Stimulated activated CD8-positive, alpha-beta memory T cell treated with anti-CD3 and anti-CD28 coated beads, Interleukin-15, amount 100 ng/mL, for 4 hours (primary cell): ENCODE measurements at regions not wholly inside any gene's neighbourhood (a gene's known extent, or its start where the extent isn't known, plus 50 kb on each side); places are given as distances from the start of the nearest gene placed in this dataset.
"Not testable (repeated sequence)": the region's sequence is repeated elsewhere in the genome, so short reads cannot be mapped to it uniquely, and the experiment has no call there.

ENCODE experiments used
- DNase-seq, 2 donors: peaks; one replicate each; pipeline ENCODE4 v3.0.0-alpha.2; 2020; ENCODE audit warnings: low read depth in 2 of 2

GRCh38 chr12:114616081-114616480, 67.9 kb downstream of the TBX3 start:
- no peak for DNase-seq

- no peak for DNase-seq
These were observed 69.9 kb downstream of the TBX3 start for GRCh38 chr12:114614040-114614439.

- no peak for DNase-seq
These were observed 71.9 kb downstream of the TBX3 start for GRCh38 chr12:114612062-114612461.

- no peak for DNase-seq
These were observed 72.6 kb downstream of the TBX3 start for GRCh38 chr12:114611145-114612018.

DNA sequence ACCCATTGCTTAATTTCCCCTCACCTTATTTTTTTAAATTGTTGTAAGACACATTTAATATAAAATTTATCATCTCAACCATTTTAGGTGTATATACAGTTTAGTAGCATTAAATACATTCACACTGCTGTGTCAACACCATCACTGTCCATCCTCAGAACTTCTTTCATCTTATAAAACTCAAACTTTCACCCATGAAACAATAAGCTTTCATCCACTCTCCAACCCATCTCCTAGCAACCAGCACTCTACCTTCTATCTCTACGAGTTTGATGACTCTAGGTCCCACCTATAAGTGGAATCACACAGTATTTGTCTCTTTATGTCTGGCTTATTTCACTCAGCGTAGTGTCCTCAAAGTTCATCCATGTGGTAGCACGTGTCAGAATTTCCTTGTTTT, 75.5 kb downstream of the TBX3 start:
- DNase-seq: no peak

GRCh38 chr12:114605918-114606317, 78.1 kb downstream of the TBX3 start:
- no peak for DNase-seq

DNA sequence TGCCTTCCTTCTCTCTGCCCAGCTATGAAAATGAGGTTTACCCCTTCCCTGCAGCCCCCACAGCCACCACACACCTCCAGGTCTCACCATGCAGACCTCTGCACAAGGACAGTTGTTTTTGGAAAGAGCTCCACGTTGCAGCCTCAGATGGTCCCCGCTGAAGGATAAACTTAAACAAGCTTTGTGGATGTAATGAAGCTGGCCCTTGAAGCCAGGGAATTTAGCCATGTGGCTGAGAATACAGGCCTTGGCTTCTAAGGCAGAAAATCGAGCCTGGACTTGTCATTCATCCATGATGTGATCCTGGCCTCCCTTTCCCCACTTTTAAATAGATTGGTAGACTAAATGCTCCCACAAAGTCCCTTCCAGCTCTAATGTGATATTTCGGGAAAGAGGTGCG, 79.4 kb downstream of the TBX3 start:
- DNase-seq: no peak

GRCh38 chr12:114600584-114600983, 83.4 kb downstream of the TBX3 start:
- not testable (repeated sequence) for DNase-seq

- no peak for DNase-seq
These were observed 85.9 kb downstream of the TBX3 start for GRCh38 chr12:114598111-114598510.

DNA sequence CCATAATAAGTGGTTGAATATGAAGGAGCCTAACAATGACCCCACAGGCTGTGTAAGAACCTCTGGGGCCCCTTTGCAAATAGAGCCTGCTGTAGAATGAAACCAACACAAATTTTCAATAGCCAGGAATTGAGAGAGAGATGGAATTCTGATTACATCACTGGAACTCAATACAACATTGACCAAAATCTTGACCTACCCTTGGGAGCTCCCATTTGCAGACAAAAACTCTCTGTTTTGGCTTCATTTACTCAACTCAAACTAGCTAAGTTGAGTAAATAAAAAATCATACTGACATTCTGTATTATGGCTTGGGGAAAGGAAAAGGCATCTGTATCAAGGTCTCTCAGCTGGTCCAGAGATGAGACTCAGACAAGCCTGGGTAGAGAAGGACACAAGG, 91.0 kb downstream of the TBX3 start:
- no peak for DNase-seq

GRCh38 chr12:114588061-114588460, 95.9 kb downstream of the TBX3 start:
- no peak for DNase-seq

GRCh38 chr12:114580306-114580705, 103.7 kb downstream of the TBX3 start:
- DNase-seq: no peak

- no peak for DNase-seq
These were observed 104.6 kb downstream of the TBX3 start for GRCh38 chr12:114579389-114579788.

GRCh38 chr12:114562654-114563053, 121.3 kb downstream of the TBX3 start:
- DNase-seq: no peak

DNA sequence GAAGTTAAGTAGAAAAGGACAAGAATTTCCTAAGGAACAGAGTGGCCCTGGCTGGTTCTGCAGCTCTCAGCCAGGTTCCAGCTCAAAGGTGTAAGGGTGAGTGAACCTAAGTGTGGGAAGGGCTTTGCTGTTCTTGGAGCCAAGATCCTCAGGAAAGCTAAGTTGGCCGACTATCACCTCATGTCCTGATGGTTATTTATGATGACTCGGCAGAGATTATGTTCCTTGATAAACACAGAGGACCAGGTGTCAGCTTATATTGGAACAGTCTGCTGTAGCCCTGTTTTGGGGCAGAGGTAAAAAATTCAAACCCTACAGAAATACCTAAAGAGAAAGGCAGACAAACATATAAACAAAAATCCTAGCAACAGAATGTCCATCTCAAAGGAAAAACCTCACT, 128.5 kb downstream of the TBX3 start:
- DNase-seq: no peak

- DNase-seq: no peak
These were observed 136.3 kb downstream of the TBX3 start for GRCh38 chr12:114547636-114548035.

- DNase-seq: no peak
These were observed 124.5 kb upstream of the TBX5 start for GRCh38 chr12:114530417-114530816.

DNA sequence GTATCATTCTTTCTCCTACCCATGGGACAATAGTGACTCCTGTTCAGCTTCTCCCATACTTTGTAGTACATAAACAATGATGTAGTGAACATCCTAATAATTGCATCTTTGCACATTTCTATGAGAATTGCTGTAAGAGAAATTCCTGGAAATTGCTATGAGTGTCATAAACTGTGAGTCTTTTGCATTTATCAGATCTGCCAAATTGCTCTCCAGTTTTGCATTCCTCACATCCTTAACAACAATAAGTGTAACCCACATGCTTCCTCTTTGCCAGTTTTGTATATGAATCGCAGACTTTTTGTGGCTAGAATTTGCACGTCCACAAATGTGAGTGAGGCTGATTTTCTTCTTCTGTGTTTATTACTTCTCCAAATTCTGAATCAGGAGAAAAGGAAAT, 124.0 kb upstream of the TBX5 start:
- no peak for DNase-seq

- DNase-seq: no peak
These were observed 122.8 kb upstream of the TBX5 start for GRCh38 chr12:114528766-114529165.

- DNase-seq: not testable (repeated sequence)
These were observed 115.2 kb upstream of the TBX5 start for GRCh38 chr12:114521160-114521559.

DNA sequence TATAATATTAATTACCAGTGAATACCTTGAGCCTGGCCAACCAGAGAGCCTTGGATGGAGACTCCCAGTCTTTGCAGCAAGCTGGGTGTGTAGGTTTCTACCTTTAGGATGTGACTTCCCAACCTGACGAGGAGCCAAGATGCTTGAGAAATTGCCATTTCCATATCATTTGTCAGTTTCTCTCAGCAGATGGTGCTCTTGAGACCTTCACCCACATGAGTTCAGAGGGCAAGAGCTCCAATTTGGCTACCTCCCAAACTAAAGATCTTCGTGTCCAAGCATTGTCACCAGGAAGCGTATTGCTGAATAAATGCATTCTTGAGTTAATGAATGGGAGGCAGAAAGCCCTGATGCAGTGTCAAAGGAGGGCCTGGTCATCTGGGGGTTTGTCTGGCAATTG, 106.4 kb upstream of the TBX5 start:
- DNase-seq: no peak

DNA sequence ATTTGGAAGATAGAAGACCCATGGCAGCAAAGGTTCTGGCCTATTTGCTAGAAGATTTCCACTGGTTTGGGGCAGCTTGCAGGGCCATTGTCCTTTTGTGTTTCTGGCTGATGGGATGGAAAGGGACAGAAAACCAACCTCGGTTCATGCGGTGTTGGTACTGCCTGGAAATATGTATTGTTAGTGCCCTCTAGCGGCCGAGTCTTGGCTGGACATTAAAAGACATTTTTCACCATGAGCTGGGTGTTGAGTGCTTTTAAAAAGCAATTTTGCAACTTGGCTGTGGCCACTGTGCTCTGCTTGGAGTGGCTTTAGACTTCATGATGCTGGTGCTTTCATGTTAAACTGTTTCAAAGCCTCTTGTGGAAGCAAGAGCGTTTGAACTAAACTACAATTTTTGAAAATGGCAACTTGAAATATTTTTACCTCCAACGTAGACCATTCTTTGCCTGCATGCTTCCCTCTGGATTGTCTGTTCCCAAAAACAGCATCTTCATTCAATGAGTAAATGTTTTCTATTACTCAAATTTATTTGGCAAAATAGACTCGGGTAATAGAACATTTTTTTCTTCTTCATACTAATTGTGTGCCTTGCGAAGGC, 102.7 kb upstream of the TBX5 start:
- peak; percentile 1 to 17 for DNase-seq

DNA sequence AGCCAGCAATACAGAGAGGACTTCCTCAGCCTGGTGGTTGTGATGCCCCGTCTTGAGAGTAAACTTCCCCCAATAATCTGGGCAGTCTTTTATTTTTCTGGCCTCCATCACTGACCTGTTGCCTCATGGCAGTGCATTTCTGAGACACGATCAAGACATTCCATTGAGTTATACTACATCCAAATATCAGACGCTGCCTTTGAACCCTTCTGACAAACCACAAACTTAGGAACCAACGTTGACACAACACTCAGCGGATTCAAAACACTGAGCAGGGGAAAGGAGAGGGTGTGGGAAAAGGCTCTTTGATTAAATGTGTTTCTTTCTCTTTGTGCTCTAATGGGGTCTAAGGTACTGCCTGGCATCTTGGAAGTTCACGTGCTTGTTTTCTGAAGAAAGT, 100.7 kb upstream of the TBX5 start:
- no peak for DNase-seq
